Suppressor macrophage treated with lipopolysaccharide for 4 hours (primary cell): ENCODE measurements at regions not wholly inside any gene's neighbourhood (a gene's known extent, or its start where the extent isn't known, plus 50 kb on each side); places are given as distances from the start of the nearest gene placed in this dataset.

Experiments used
- DNase-seq: peaks from one replicate; pipeline ENCODE4 v3.0.0-alpha.2; 2020

DNA sequence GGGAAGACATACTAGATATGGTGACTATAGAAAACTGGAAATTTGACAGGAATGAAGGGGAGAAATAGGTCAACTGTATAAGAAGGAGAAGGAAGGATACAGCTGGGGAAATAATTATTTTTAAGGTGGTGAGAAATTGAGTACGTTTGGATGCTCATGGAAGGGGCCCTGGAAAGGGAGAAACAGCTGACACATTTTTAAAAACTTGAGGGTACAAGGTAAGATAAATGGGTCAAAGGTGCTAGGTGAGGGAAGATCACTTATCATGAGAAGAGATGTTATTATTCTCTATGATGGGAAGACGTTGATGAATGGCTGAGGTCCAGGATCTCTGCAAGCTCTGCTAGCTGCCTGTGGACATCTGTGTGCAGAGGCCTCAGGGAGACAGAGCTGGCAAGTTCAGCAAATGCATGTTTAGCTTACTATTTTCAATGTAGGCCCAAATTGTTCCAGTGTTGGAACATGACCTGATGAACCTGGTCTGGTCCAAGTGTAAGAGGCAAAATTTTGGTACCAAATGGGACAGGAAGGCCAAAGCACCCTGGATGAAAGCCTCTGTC, 181.7 kb downstream of the MTRR start:
- no peak for DNase-seq

GRCh38 chr5:8053270-8053669, 184.3 kb downstream of the MTRR start:
- DNase-seq = no peak

- DNase-seq = no peak
These were observed 188.8 kb downstream of the MTRR start for GRCh38 chr5:8057769-8058168.

DNA sequence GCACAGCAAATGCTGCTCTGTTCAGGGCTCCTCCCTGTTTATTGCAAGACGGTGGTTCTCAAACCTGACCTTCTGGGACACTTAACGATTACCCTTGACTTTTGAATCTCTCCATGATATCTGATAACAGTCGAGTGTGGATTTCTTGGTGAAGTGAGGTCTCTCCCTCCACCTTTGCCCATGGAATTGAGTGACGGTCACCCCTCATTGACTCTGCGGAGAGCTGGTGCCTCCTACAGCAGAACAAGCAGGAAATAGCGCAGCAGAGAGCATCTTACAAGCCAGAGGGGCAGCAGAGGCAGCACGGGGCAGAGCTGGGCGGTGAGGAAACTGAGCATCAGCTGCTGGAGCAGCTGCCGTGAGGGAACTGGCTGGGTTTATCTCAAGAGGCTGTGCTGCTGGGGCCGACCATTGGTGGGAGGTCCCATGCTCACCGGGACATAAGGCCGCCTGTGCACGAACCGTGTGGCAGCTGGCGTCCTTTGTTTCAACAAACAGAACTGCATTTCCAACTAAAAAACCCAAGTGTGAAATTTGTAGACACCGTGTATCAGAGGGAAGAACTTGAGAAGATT, 189.8 kb downstream of the MTRR start:
- no peak for DNase-seq

GRCh38 chr5:8059337-8059736, 190.4 kb downstream of the MTRR start:
- no peak for DNase-seq

DNA sequence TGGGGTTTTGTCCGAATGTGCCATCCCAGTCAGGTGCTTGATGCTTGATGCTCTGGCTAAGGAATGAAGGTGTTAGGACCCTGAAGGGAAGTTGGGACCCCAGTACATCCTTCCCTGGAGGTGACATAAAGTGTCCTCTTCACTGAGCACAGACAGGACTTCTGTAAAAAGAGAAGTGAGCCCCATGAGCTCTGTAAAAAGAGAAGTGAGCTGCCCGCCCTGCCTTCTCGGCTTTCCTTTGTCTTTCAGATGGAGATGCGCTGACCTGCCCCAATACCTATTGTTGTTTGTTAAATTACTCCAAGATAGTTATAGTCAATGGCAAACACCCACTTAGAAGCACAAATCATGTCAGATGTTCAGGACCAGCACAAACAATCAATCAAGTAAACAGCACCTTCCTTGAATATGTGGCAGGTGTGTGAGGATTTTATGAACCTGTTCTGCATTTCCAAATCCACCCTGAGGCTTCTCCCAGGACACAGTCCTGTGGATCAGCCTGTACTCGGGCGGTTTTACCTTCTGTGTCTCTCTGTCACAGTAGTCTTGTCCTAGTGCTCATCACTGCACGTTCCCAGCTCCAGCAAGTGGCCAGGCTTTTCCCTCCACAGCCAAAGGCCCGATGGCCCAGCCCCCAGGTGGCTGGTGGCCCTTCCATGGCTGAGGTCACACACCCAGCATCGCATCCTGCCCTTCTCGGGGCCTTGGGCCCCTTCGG, 191.4 kb downstream of the MTRR start:
- no peak for DNase-seq

GRCh38 chr5:8060953-8061429, 192.0 kb downstream of the MTRR start:
- no peak for DNase-seq

DNA sequence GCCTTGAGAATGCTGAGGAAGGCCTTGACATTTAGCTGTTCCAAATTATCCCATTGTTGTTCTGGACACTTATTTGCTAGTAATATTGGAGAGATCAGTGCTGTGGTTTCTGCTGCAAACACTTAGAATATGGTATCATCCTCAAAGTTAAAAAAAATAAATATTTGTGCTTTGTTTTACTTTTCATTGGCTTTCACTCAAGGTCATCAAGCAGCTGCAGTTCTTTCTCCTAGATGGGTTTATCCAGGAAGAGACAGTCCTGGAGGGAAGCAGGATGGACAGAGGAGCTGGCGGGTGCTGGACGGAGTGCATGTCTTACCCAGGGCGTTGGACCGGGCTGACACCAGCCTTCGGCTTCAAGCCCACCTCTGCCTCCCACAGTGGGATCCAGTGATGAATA, 193.6 kb downstream of the MTRR start:
- no peak for DNase-seq

- no peak for DNase-seq
These were observed 199.1 kb downstream of the MTRR start for GRCh38 chr5:8068078-8068477.

GRCh38 chr5:8070138-8070537, 201.2 kb downstream of the MTRR start:
- DNase-seq = no peak

GRCh38 chr5:8079056-8079455, 210.1 kb downstream of the MTRR start:
- DNase-seq = no peak

GRCh38 chr5:8081179-8081578, 212.2 kb downstream of the MTRR start:
- no peak for DNase-seq

- no peak for DNase-seq
These were observed 224.7 kb downstream of the MTRR start for GRCh38 chr5:8093669-8094068.

- no peak for DNase-seq
These were observed 225.4 kb downstream of the MTRR start for GRCh38 chr5:8094304-8094703.

GRCh38 chr5:8097146-8097545, 228.2 kb downstream of the MTRR start:
- DNase-seq = no peak

GRCh38 chr5:8098081-8098480, 229.1 kb downstream of the MTRR start:
- no peak for DNase-seq

GRCh38 chr5:8102714-8103113, 233.8 kb downstream of the MTRR start:
- no peak for DNase-seq

DNA sequence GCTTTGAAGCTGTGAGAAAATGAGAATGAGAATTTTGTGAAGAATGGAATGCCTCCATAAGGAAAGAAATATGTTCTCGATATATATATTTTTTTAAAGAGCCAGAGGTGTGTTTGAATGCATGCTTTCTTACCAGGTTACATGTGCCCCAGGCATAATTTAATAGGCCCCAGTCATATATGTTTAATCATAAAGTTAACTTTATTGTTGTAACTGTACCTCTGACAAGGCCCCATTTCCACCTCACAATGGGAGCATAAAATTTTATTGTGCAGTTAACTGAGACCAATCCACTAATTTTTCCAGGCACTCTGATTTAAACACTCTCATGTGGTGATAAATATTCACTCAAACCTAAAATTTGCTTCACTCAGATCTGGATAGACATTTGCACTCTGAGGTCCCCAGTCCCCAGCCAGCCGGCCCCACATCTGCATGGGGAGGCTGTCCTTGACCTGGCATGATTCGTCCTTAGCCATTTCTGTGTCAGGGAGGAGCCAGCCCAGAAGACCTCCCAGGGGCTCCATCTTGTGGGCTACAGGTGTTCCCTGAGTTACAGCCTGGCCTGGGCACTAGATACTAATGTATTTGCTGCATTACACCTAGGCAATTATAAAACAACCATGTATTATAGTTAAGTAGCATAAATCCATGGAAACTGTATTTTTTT, 245.8 kb downstream of the MTRR start:
- DNase-seq = no peak

DNA sequence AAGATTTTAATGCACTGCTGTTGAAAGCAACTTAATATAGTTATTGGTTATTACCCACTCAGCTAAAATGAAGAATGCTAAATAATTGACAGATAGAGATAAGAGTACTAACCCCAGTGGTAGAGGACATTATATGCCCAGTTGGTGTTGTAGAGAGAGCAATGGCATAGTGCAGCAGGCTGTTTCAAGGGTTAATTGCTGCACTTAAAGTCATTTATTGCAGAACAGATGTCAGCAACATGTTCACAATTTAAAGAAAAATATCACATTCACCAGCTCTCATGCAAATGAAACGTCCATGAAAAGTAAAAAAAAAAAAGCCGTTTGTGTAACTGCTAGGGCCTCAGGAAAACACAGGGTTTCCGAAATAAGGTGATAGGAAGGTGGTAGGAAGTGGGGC, 254.6 kb downstream of the MTRR start:
- DNase-seq = no peak

GRCh38 chr5:8134609-8135008, 265.7 kb downstream of the MTRR start:
- no peak for DNase-seq

GRCh38 chr5:8135742-8136141, 266.8 kb downstream of the MTRR start:
- no peak for DNase-seq

DNA sequence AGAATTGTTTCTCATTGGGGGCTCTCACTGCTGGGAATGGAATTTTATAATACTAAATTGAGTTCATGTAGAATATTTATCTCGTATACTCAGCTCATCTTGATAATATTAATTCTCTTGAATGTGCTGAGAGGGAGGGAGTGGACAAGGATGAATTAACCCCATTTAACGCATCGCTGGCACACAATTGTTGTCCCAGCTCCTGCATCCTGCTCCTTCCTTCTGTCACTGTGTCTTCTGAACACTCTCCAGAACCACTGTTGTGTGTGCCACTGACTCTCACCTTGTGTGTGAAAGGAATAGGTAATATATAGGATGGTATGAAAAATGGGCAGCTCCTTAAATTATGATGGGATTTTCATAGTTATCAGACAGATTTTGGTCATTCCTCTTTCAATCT, 267.3 kb downstream of the MTRR start:
- DNase-seq = no peak

DNA sequence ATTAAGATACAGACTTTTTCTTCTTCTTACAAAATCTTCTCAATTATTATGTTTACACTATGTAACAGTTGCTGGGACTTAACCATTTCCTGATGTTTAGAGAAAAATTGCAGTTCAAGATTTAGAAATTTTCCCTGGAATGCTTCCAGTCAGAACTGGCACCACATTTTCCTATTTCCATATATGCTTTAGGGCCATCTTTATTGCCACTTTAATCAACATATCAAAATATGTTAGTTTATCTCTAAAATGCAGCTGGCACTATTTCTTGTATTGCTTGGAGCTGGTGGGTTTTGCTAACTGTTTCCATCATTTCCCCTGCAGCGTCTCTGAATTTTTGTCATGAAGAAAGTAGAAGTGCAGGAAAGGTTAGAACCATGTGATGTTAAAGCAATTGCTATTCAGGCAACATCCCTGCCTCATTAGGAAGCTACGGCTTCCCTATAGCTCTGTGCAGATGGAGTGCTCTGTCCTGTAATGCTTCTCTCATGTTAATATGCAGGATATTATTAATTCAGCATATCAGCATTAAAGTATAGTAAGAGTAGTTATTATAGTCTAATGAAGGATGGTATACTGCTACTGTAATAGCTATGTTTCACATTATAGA, 269.1 kb downstream of the MTRR start:
- DNase-seq = no peak

- DNase-seq = no peak
These were observed 269.9 kb downstream of the MTRR start for GRCh38 chr5:8138884-8139283.
